ENCODE measurements at regions not wholly inside any gene's neighbourhood (a gene's known extent, or its start where the extent isn't known, plus 50 kb on each side); places are given as distances from the start of the nearest gene placed in this dataset.
"Not testable (repeated sequence)": the region's sequence is repeated elsewhere in the genome, so short reads cannot be mapped to it uniquely, and the experiment has no call there.

DNA sequence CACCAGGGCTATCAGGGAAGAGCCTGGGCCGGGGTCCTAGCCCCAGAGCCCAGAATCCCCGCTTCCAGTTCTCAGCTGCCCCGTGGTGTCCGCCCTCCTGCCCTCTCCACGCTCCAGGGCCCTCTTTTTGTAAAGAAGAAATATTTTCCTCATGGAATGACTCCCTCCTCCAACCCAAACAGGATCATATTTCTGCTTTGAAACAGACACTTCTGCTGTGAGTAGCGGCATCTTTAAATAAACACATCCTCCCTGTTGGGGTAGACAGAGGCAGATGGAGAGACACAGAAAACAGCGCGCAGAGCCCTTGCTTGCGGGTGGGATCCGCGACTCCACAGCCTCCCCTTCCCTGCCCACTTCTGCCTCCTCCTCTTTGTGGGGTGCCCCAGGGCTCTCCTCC lies 4384.7 kb upstream of the TPTE start:
- H3K4me1 ChIP-seq (ENCODE audit: control insufficient read depth in 1 of 2, insufficient read depth in 2 of 2, low read length in 2 of 2); H4K20me1 ChIP-seq (ENCODE audit: insufficient read depth, low read length); H3K27me3 Mint-ChIP-seq (ENCODE audit: low read depth in 3 of 3); H3K4me3 Mint-ChIP-seq; intact Hi-C loops (cut with micrococcal nuclease); H3K36me3 Mint-ChIP-seq; H3K9me3 ChIP-seq (replicated peaks in 1 of 2; ENCODE audit: control insufficient read depth in 1 of 2, insufficient read depth in 1 of 2, low read length in 2 of 2); H3K27me3 ChIP-seq (ENCODE audit: control insufficient read depth in 2 of 2, insufficient read depth in 2 of 2, low read length in 2 of 2); H3K9ac ChIP-seq (ENCODE audit: insufficient read depth, low read length, poor library complexity, severe bottlenecking); H3K79me2 ChIP-seq (ENCODE audit: insufficient read depth, low read length); H3K27ac ChIP-seq (ENCODE audit: low read depth in 1 of 2, low read length in 2 of 2); H3K4me2 ChIP-seq (replicated peaks; ENCODE audit: extremely low read depth, low read length, poor library complexity, severe bottlenecking); H3K36me3 ChIP-seq (replicated peaks in 1 of 2; ENCODE audit: control insufficient read depth in 1 of 2, insufficient read depth in 2 of 2, low read length in 2 of 2); H3K4me1 Mint-ChIP-seq; H3K27ac Mint-ChIP-seq; H3K4me3 ChIP-seq (replicated peaks in 1 of 3; ENCODE audit: low read depth in 2 of 3, low read length in 3 of 3); DNase-seq; H3K9me3 Mint-ChIP-seq; H2AFZ ChIP-seq (ENCODE audit: insufficient read depth, low read depth, low read length, poor library complexity, severe bottlenecking): not testable (repeated sequence)
- no CpG with 5 or more reads among the region's 11 CpGs for WGBS (ENCODE audit: insufficient coverage)

DNA sequence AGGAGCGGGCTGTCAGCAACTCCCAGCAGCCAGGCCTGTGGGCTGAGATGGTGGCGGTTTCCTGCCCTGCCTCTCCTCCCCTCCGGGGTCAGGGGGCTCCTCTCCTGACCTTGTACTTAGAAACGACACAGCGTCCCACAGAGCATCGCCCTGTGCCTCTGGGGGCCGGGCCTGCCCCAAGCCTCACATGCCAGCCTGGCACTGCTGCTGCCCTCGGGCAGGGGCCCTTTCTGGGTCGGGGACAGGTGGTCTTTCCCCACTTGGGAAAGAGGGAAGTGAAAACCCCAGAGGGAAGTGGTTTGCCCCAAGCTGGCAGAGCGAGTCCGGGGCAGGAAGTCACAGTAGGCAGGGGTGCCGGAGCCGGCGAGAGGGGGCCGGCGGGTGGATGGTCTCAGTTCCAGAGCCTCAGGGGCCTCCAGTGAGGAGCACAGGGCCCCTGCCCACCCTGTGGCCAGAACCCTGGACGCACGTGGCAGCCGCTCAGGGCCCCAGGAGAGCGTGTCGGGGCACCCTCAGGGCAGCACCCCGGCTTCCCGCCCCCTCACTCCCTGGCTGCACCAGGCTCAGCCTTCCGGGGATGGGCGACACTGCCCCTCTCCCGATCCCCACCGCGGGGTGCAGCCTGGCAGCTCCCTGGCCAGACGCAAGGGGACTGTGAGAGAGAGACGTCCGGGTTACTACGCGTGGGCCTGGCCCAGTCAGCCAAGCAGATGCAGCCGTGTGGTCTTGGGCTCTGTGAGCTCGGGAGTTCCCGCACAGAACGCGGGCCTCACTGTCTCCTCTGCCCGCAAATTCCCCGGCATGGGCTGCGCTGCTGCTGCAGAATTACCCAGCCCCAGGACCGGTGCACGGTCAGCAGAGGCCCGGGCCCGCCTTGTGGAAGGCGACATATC lies 4382.9 kb upstream of the TPTE start:
- H3K27me3 Mint-ChIP-seq (ENCODE audit: low read depth in 3 of 3); H3K36me3 ChIP-seq (replicated peaks in 1 of 2; ENCODE audit: control insufficient read depth in 1 of 2, insufficient read depth in 2 of 2, low read length in 2 of 2); H3K4me3 ChIP-seq (replicated peaks in 1 of 3; ENCODE audit: low read depth in 2 of 3, low read length in 3 of 3); H2AFZ ChIP-seq (ENCODE audit: insufficient read depth, low read depth, low read length, poor library complexity, severe bottlenecking); H3K4me3 Mint-ChIP-seq; DNase-seq; H3K79me2 ChIP-seq (ENCODE audit: insufficient read depth, low read length); H3K27ac Mint-ChIP-seq; H3K27me3 ChIP-seq (ENCODE audit: control insufficient read depth in 2 of 2, insufficient read depth in 2 of 2, low read length in 2 of 2); H3K9me3 Mint-ChIP-seq; intact Hi-C loops (cut with micrococcal nuclease); H3K9me3 ChIP-seq (replicated peaks in 1 of 2; ENCODE audit: control insufficient read depth in 1 of 2, insufficient read depth in 1 of 2, low read length in 2 of 2); H3K27ac ChIP-seq (ENCODE audit: low read depth in 1 of 2, low read length in 2 of 2); H3K36me3 Mint-ChIP-seq; H4K20me1 ChIP-seq (ENCODE audit: insufficient read depth, low read length); H3K4me1 Mint-ChIP-seq; H3K9ac ChIP-seq (ENCODE audit: insufficient read depth, low read length, poor library complexity, severe bottlenecking); H3K4me2 ChIP-seq (replicated peaks; ENCODE audit: extremely low read depth, low read length, poor library complexity, severe bottlenecking); H3K4me1 ChIP-seq (ENCODE audit: control insufficient read depth in 1 of 2, insufficient read depth in 2 of 2, low read length in 2 of 2): not testable (repeated sequence)
- WGBS (ENCODE audit: insufficient coverage): no CpG with 5 or more reads among the region's 46 CpGs

DNA sequence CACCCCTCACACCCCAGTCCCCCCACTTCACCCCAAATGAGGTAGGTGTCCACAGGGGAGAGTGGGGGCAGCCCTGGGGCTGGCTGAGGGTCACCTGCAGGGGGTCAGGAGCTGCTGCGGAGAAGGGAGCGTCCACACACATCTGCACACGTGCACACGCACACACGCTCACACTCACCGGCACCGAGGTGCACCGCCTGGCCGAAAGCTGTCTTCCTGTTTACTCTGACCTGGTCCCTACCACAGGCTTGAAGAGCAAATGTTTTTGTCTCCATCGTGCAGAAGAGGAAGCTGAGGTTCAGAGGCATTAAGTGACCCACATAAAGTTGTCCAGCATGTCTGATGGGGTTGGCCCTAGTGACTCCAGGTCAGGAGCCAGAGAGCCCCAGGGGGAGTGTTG lies 4382.1 kb upstream of the TPTE start:
- H3K27ac Mint-ChIP-seq; H3K4me1 ChIP-seq (ENCODE audit: control insufficient read depth in 1 of 2, insufficient read depth in 2 of 2, low read length in 2 of 2); H3K27me3 ChIP-seq (ENCODE audit: control insufficient read depth in 2 of 2, insufficient read depth in 2 of 2, low read length in 2 of 2); H3K79me2 ChIP-seq (ENCODE audit: insufficient read depth, low read length); H3K4me3 ChIP-seq (replicated peaks in 1 of 3; ENCODE audit: low read depth in 2 of 3, low read length in 3 of 3); H3K36me3 Mint-ChIP-seq; H2AFZ ChIP-seq (ENCODE audit: insufficient read depth, low read depth, low read length, poor library complexity, severe bottlenecking); H3K4me3 Mint-ChIP-seq; H4K20me1 ChIP-seq (ENCODE audit: insufficient read depth, low read length); H3K27ac ChIP-seq (ENCODE audit: low read depth in 1 of 2, low read length in 2 of 2); H3K9me3 Mint-ChIP-seq; H3K9me3 ChIP-seq (replicated peaks in 1 of 2; ENCODE audit: control insufficient read depth in 1 of 2, insufficient read depth in 1 of 2, low read length in 2 of 2); H3K27me3 Mint-ChIP-seq (ENCODE audit: low read depth in 3 of 3); H3K9ac ChIP-seq (ENCODE audit: insufficient read depth, low read length, poor library complexity, severe bottlenecking); intact Hi-C loops (cut with micrococcal nuclease); H3K4me2 ChIP-seq (replicated peaks; ENCODE audit: extremely low read depth, low read length, poor library complexity, severe bottlenecking); H3K36me3 ChIP-seq (replicated peaks in 1 of 2; ENCODE audit: control insufficient read depth in 1 of 2, insufficient read depth in 2 of 2, low read length in 2 of 2); H3K4me1 Mint-ChIP-seq; DNase-seq: not testable (repeated sequence)
- no CpG with 5 or more reads among the region's 10 CpGs for WGBS (ENCODE audit: insufficient coverage)

DNA sequence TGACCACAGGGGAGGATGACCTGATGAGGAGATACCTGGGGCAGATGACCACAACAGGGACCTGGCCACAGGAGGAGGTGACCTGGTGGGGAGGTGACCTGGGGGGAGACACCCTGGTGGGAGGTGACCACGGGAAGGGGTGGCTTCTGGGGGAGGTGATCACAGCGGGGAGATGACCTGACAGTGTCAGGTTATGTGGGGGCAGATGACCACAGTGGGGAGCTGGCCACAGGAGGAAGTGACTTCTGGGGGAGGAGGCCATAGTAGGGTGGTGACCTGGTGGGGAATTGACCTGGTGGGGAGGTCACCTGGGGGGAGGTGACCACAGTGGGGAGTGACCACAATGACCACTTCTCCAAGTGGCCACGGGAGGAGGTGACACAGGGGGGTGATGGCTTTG lies 4381.5 kb upstream of the TPTE start:
- H3K9me3 Mint-ChIP-seq; H3K27me3 ChIP-seq (ENCODE audit: control insufficient read depth in 2 of 2, insufficient read depth in 2 of 2, low read length in 2 of 2); H3K9ac ChIP-seq (ENCODE audit: insufficient read depth, low read length, poor library complexity, severe bottlenecking); H3K4me1 Mint-ChIP-seq; H3K79me2 ChIP-seq (ENCODE audit: insufficient read depth, low read length); H3K27ac Mint-ChIP-seq; H2AFZ ChIP-seq (ENCODE audit: insufficient read depth, low read depth, low read length, poor library complexity, severe bottlenecking); H3K27ac ChIP-seq (ENCODE audit: low read depth in 1 of 2, low read length in 2 of 2); H3K4me2 ChIP-seq (replicated peaks; ENCODE audit: extremely low read depth, low read length, poor library complexity, severe bottlenecking); H3K36me3 Mint-ChIP-seq; H4K20me1 ChIP-seq (ENCODE audit: insufficient read depth, low read length); intact Hi-C loops (cut with micrococcal nuclease); H3K9me3 ChIP-seq (replicated peaks in 1 of 2; ENCODE audit: control insufficient read depth in 1 of 2, insufficient read depth in 1 of 2, low read length in 2 of 2); H3K4me3 Mint-ChIP-seq; H3K27me3 Mint-ChIP-seq (ENCODE audit: low read depth in 3 of 3); H3K36me3 ChIP-seq (replicated peaks in 1 of 2; ENCODE audit: control insufficient read depth in 1 of 2, insufficient read depth in 2 of 2, low read length in 2 of 2); H3K4me3 ChIP-seq (replicated peaks in 1 of 3; ENCODE audit: low read depth in 2 of 3, low read length in 3 of 3); H3K4me1 ChIP-seq (ENCODE audit: control insufficient read depth in 1 of 2, insufficient read depth in 2 of 2, low read length in 2 of 2); DNase-seq: not testable (repeated sequence)
- WGBS (ENCODE audit: insufficient coverage): no CpG with 5 or more reads among the region's 3 CpGs
